HCT116 (cell line): ENCODE measurements at regions not wholly inside any gene's neighbourhood (a gene's known extent, or its start where the extent isn't known, plus 50 kb on each side); places are given as distances from the start of the nearest gene placed in this dataset.

ENCODE experiments used
- ATAC-seq: fragments of 200-7000 bp; cut with Tn5 transposase; 2 replicates; pipeline ENCODE4 v1.9.1; 2020; ENCODE audit warnings: mild to moderate bottlenecking, moderate library complexity
- BruUV-seq: library from RNA; stranded (reverse); fragments of 400-500 nt; replicated peaks from 2 replicates; lab custom pipeline; 2021; lab: Mats Ljungman, UMichigan
- CTCF ChIA-PET: fragments of 300-600 bp; sonication (Branson Sonifier 250); formaldehyde crosslinking; loops from one replicate; lab custom pipeline; 2021; ENCODE audit warnings: antibody characterized with exemption; lab: Charles Lee
- POLR2A ChIA-PET: fragments of 300-600, 350-600 bp; sonication (Branson Sonifier 250); formaldehyde crosslinking; loops from one replicate; lab custom pipeline; 2021; ENCODE audit warnings: antibody characterized with exemption; lab: Charles Lee
- RAD21 ChIA-PET, 2 experiments: fragments of 300-600 bp; sonication (Branson Sonifier 250); formaldehyde crosslinking; loops; one replicate each; lab custom pipeline; 2023; ENCODE audit warnings: low total read pairs in 2 of 2; ENCODE audit not compliant: uncharacterized antibody in 2 of 2, unreplicated experiment in 2 of 2, low non-redundant PET in 1 of 2; lab: Charles Lee
- DNase-seq: peaks from one replicate; pipeline ENCODE4 v3.0.0-alpha.2; 2010; ENCODE audit warnings: low read depth, low spot score
- H2AFZ ChIP-seq: fragments of 200-600 bp; shearing (Covaris generic), sonication (generic); 2 replicates; pipeline ENCODE4 v1.6.1; 2017; ENCODE audit warnings: low read depth, mixed run types, mixed read lengths, antibody characterized with exemption, low read length; ENCODE audit not compliant: poor library complexity, severe bottlenecking
- H3K27ac ChIP-seq: 2 replicates; pipeline ENCODE4 v1.5.1; 2012; ENCODE audit warnings: low read depth, low read length
- H3K27me3 ChIP-seq: fragments of 200-600 bp; sonication (generic); 2 replicates; pipeline ENCODE4 v1.6.1; 2016; ENCODE audit warnings: mixed run types, low read length, mixed read lengths; ENCODE audit not compliant: insufficient read depth
- H3K36me3 ChIP-seq, 2 experiments: fragments of 200-500 bp in 1 of 2; fragments of 200-600 bp in 1 of 2; sonication (Bioruptor generic) in 1 of 2; sonication (generic) in 1 of 2; 2 replicates each; pipeline versions ENCODE4 v1.5.1 to v1.6.1; 2014 to 2016; ENCODE audit warnings: low read length in 2 of 2, inconsistent platforms in 1 of 2, mixed read lengths in 1 of 2, mixed run types in 1 of 2; ENCODE audit not compliant: insufficient read depth in 2 of 2, control insufficient read depth in 1 of 2
- H3K4me1 ChIP-seq, 2 experiments: fragments of 200-600 bp in 1 of 2; sonication (generic) in 1 of 2; 2 replicates each; pipeline versions ENCODE4 v1.5.1 to v1.6.1; 2012 to 2017; ENCODE audit warnings: low read length in 2 of 2, inconsistent platforms in 1 of 2, mild to moderate bottlenecking in 1 of 2, mixed read lengths in 1 of 2, mixed run types in 1 of 2, moderate library complexity in 1 of 2; ENCODE audit not compliant: insufficient read depth in 2 of 2, control insufficient read depth in 1 of 2
- H3K4me2 ChIP-seq: fragments of 200-600 bp; sonication (generic); 2 replicates; pipeline ENCODE4 v1.6.1; 2017; ENCODE audit warnings: mixed run types, low read length, mixed read lengths
- H3K4me3 ChIP-seq, 2 experiments: fragments of 200-600 bp in 1 of 2; sonication (generic) in 1 of 2; replicated peaks in 1 of 2; 2 replicates each; pipeline ENCODE4 v1.5.1; 2011 to 2016; ENCODE audit warnings: low read length in 2 of 2, control low read depth in 1 of 2, low read depth in 1 of 2, mild to moderate bottlenecking in 1 of 2, mixed read lengths in 1 of 2, mixed run types in 1 of 2
- H3K79me2 ChIP-seq: fragments of 200-600 bp; sonication (generic); 2 replicates; pipeline ENCODE4 v1.6.1; 2017; ENCODE audit warnings: mild to moderate bottlenecking, mixed run types, low read length, moderate library complexity, mixed read lengths; ENCODE audit not compliant: insufficient read depth
- H3K9ac ChIP-seq: fragments of 200-600 bp; sonication (generic); 2 replicates; pipeline ENCODE4 v1.6.1; 2016; ENCODE audit warnings: low read length, mixed read lengths
- H3K9me2 ChIP-seq: fragments of 200-600 bp; sonication (generic), shearing (Covaris generic); 2 replicates; pipeline ENCODE4 v1.6.1; 2017; ENCODE audit warnings: mixed run types, mild to moderate bottlenecking, moderate library complexity; ENCODE audit not compliant: insufficient read depth
- H3K9me3 ChIP-seq, 2 experiments: fragments of 200-500 bp in 1 of 2; fragments of 200-600 bp in 1 of 2; sonication (Bioruptor generic) in 1 of 2; sonication (generic) in 1 of 2; 2 replicates each; pipeline ENCODE4 v1.6.1; 2014 to 2017; ENCODE audit warnings: low read length in 2 of 2, mixed read lengths in 2 of 2, inconsistent platforms in 1 of 2, low read depth in 1 of 2, mild to moderate bottlenecking in 1 of 2, mixed run types in 1 of 2, moderate library complexity in 1 of 2; ENCODE audit not compliant: control insufficient read depth in 1 of 2, insufficient read depth in 1 of 2
- H4K20me1 ChIP-seq: fragments of 200-600 bp; sonication (generic), shearing (Covaris generic); 2 replicates; pipeline ENCODE4 v1.6.1; 2017; ENCODE audit warnings: mixed run types, mild to moderate bottlenecking, moderate library complexity; ENCODE audit not compliant: insufficient read depth
- EGR1 ChIP-seq: IDR thresholded peaks from 2 replicates; pipeline ENCODE4 v1.6.1; 2012; ENCODE audit warnings: low read depth
- EZH2 ChIP-seq: fragments of 200-600 bp; sonication (generic); IDR thresholded peaks from 2 replicates; pipeline ENCODE4 v1.6.1; 2017; ENCODE audit warnings: antibody characterized with exemption, mixed run types
- ZNF274 ChIP-seq: fragments of 200-500 bp; sonication (Bioruptor generic); IDR thresholded peaks from 2 replicates; pipeline ENCODE4 v1.6.1; 2014; ENCODE audit warnings: mild to moderate bottlenecking, low read depth, low read length, inconsistent platforms
- intact Hi-C: fragments of 100-400 bp; cut with micrococcal nuclease; formaldehyde crosslinking; loops from 2 replicates; pipeline ENCODE4 v1.10.0; 2022
- TF ChIP-seq, protein P1 (sequence below): IDR thresholded peaks from 2 replicates; pipeline ENCODE4 v1.6.1; 2011; ENCODE audit warnings: mild to moderate bottlenecking, low read length, moderate library complexity; ENCODE audit not compliant: insufficient replicate concordance; ENCODE audit errors: extremely low read depth
- TF ChIP-seq, protein P2 (sequence below): IDR thresholded peaks from 2 replicates; pipeline ENCODE4 v1.6.1; 2012; ENCODE audit warnings: low read depth

GRCh38 chr4:8773124-8773931, 98.3 kb downstream of the HMX1 start:
- ChIA-PET RAD21 (no interaction called here), CTCF (no interaction called here)
- no peaks in the 10 kb centered on the region for H3K36me3 ChIP-seq
- H3K27me3 ChIP-seq: no peaks in the 10 kb centered on the region
- H3K9me3 ChIP-seq: no peaks in the 10 kb centered on the region
- H3K4me1 ChIP-seq: no peaks in the 10 kb centered on the region; a peak in 1 of 4 replicates
- no peak overlapping the region for H3K9ac ChIP-seq
- intact Hi-C loops: no loop called here
- H2AFZ ChIP-seq: no peak overlapping the region
- ATAC-seq: no peak
- H3K27ac ChIP-seq: no peak overlapping the region
- no TSS peak for BruUV-seq
- no peak overlapping the region for H3K4me2 ChIP-seq
- H3K4me3 ChIP-seq: no peak overlapping the region
- no peaks in the 10 kb centered on the region for H3K79me2 ChIP-seq
- H3K9me2 ChIP-seq: no peaks in the 10 kb centered on the region
- no peaks in the 10 kb centered on the region for H4K20me1 ChIP-seq
- TF ChIP-seq ZNF274 (no peak), EGR1 (no peak), EZH2 (no peak)
- TF ChIP-seq, protein P1, sequence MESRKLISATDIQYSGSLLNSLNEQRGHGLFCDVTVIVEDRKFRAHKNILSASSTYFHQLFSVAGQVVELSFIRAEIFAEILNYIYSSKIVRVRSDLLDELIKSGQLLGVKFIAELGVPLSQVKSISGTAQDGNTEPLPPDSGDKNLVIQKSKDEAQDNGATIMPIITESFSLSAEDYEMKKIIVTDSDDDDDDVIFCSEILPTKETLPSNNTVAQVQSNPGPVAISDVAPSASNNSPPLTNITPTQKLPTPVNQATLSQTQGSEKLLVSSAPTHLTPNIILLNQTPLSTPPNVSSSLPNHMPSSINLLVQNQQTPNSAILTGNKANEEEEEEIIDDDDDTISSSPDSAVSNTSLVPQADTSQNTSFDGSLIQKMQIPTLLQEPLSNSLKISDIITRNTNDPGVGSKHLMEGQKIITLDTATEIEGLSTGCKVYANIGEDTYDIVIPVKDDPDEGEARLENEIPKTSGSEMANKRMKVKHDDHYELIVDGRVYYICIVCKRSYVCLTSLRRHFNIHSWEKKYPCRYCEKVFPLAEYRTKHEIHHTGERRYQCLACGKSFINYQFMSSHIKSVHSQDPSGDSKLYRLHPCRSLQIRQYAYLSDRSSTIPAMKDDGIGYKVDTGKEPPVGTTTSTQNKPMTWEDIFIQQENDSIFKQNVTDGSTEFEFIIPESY: no peak
- TF ChIP-seq, protein P2, sequence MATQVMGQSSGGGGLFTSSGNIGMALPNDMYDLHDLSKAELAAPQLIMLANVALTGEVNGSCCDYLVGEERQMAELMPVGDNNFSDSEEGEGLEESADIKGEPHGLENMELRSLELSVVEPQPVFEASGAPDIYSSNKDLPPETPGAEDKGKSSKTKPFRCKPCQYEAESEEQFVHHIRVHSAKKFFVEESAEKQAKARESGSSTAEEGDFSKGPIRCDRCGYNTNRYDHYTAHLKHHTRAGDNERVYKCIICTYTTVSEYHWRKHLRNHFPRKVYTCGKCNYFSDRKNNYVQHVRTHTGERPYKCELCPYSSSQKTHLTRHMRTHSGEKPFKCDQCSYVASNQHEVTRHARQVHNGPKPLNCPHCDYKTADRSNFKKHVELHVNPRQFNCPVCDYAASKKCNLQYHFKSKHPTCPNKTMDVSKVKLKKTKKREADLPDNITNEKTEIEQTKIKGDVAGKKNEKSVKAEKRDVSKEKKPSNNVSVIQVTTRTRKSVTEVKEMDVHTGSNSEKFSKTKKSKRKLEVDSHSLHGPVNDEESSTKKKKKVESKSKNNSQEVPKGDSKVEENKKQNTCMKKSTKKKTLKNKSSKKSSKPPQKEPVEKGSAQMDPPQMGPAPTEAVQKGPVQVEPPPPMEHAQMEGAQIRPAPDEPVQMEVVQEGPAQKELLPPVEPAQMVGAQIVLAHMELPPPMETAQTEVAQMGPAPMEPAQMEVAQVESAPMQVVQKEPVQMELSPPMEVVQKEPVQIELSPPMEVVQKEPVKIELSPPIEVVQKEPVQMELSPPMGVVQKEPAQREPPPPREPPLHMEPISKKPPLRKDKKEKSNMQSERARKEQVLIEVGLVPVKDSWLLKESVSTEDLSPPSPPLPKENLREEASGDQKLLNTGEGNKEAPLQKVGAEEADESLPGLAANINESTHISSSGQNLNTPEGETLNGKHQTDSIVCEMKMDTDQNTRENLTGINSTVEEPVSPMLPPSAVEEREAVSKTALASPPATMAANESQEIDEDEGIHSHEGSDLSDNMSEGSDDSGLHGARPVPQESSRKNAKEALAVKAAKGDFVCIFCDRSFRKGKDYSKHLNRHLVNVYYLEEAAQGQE: no peak
- TF ChIP-seq, all 23 proteins: peak for 0
- no peak for DNase-seq
- POLR2A ChIA-PET: no interaction called here
